Stomach (tissue), 4 donors: ENCODE measurements at regions not wholly inside any gene's neighbourhood (a gene's known extent, or its start where the extent isn't known, plus 50 kb on each side); places are given as distances from the start of the nearest gene placed in this dataset.

Experiments used
- EP300 ChIP-seq: sonication (generic); formaldehyde crosslinking; IDR thresholded peaks from one replicate; pipeline ENCODE4 v1.6.1; 2017; ENCODE audit warnings: antibody characterized with exemption
- POLR2A ChIP-seq, 4 donors: fragments of 450-650 bp; IDR thresholded peaks; one replicate each; pipeline ENCODE4 v1.6.1; 2016; ENCODE audit warnings: antibody characterized with exemption in 4 of 4, control low read depth in 2 of 4, mild to moderate bottlenecking in 1 of 4, moderate library complexity in 1 of 4
- POLR2AphosphoS5 ChIP-seq, 3 donors: sonication (generic); formaldehyde crosslinking; IDR thresholded peaks; one replicate each; pipeline ENCODE4 v1.6.1; 2016; ENCODE audit warnings: antibody characterized with exemption in 3 of 3
- TF ChIP-seq, protein P1 (sequence below), 7 experiments: fragments of 450-650 bp in 4 of 7; fragments of 200-600 bp in 3 of 7; sonication (generic) in 3 of 7; IDR thresholded peaks; one replicate each; pipeline ENCODE4 v1.5.1; 2016 to 2019; ENCODE audit warnings: antibody characterized with exemption in 7 of 7, control low read depth in 2 of 7, mild to moderate bottlenecking in 1 of 7

DNA sequence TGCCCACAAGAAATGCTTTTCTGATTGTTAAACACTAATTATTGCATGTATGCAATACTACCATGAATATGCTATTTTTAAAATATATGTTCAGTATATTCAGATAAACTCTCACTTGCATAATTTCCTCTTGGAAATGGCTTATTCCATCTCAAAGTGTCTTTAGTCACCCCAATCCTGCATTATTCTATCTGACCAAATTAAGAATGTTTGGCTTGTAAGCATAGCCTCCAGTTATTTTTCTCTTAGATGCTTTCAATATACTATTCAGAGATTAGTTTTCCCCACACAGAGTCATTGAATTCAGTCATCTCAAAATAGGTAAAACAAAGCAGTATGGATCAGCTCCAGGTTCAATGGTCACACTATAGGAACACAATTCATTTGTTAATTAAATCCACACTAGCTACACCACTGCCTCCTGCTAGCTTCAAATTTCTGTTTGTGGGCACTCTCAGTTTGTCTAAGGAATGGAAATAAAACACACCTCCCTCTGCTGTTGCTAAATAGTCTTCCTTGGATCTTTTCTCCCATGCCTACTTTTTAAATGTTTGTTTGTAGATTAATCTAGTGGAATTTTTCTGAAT is 134.6 kb upstream of the TBCA start:
- TF ChIP-seq, protein P1, sequence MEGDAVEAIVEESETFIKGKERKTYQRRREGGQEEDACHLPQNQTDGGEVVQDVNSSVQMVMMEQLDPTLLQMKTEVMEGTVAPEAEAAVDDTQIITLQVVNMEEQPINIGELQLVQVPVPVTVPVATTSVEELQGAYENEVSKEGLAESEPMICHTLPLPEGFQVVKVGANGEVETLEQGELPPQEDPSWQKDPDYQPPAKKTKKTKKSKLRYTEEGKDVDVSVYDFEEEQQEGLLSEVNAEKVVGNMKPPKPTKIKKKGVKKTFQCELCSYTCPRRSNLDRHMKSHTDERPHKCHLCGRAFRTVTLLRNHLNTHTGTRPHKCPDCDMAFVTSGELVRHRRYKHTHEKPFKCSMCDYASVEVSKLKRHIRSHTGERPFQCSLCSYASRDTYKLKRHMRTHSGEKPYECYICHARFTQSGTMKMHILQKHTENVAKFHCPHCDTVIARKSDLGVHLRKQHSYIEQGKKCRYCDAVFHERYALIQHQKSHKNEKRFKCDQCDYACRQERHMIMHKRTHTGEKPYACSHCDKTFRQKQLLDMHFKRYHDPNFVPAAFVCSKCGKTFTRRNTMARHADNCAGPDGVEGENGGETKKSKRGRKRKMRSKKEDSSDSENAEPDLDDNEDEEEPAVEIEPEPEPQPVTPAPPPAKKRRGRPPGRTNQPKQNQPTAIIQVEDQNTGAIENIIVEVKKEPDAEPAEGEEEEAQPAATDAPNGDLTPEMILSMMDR (IDR thresholded peaks at IDR 0.05) = no peak
- no peak for TF ChIP-seq POLR2A (IDR thresholded peaks at IDR 0.05)
- TF ChIP-seq POLR2AphosphoS5 (IDR thresholded peaks at IDR 0.05) = no peak
- no peak for TF ChIP-seq EP300
